SK-N-MC (cell line): ENCODE measurements at regions not wholly inside any gene's neighbourhood (a gene's known extent, or its start where the extent isn't known, plus 50 kb on each side); places are given as distances from the start of the nearest gene placed in this dataset.

Experiments used
- EZH2 ChIP-seq: fragments of 200-600 bp; sonication (generic); IDR thresholded peaks from one replicate; pipeline ENCODE4 v1.6.1; 2017; ENCODE audit warnings: antibody characterized with exemption
- POLR2AphosphoS5 ChIP-seq: IDR thresholded peaks from 2 replicates; pipeline ENCODE4 v1.6.1; 2012; ENCODE audit warnings: mild to moderate bottlenecking, low read depth, low read length, borderline replicate concordance

GRCh38 chr13:40074338-40074737, 418.9 kb downstream of the COG6 start:
- TF ChIP-seq EZH2 = no peak
- no peak for TF ChIP-seq POLR2AphosphoS5
